Tibial artery (tissue), 4 donors: ENCODE measurements at regions not wholly inside any gene's neighbourhood (a gene's known extent, or its start where the extent isn't known, plus 50 kb on each side); places are given as distances from the start of the nearest gene placed in this dataset.

Experiments used
- DNase-seq, 2 donors: peaks; one replicate each; pipeline ENCODE4 v3.0.0-alpha.2; 2019
- H3K27ac ChIP-seq, 2 donors: fragments of 200-600 bp; sonication (generic) in 1 of 2; 1 replicate in 1 of 2; 2 replicates in 1 of 2; pipeline ENCODE4 v1.5.1; 2018 to 2019; ENCODE audit warnings: mild to moderate bottlenecking in 1 of 2
- H3K27me3 ChIP-seq, 2 donors: fragments of 200-600 bp; sonication (generic) in 1 of 2; one replicate each; pipeline versions ENCODE4 v1.5.1 to v1.6.0; 2016 to 2019
- H3K36me3 ChIP-seq, 3 donors: fragments of 200-600 bp; sonication (generic) in 2 of 3; one replicate each; pipeline ENCODE4 v1.5.1; 2016 to 2019; ENCODE audit warnings: mild to moderate bottlenecking in 2 of 3
- H3K4me1 ChIP-seq, 4 donors: fragments of 200-600 bp; sonication (generic) in 2 of 4; 1 replicate in 3 of 4; 2 replicates in 1 of 4; pipeline ENCODE4 v1.5.1; 2016 to 2019
- H3K4me3 ChIP-seq, 2 donors: fragments of 200-600 bp; sonication (generic) in 1 of 2; 1 replicate in 1 of 2; 2 replicates in 1 of 2; pipeline ENCODE4 v1.5.1; 2018 to 2019; ENCODE audit warnings: mild to moderate bottlenecking in 2 of 2
- H3K9me3 ChIP-seq, 3 donors: fragments of 200-600 bp; sonication (generic) in 1 of 3; one replicate each; pipeline ENCODE4 v1.5.1; 2016 to 2019
- intact Hi-C: fragments of 100-400 bp; cut with DNase I; formaldehyde crosslinking; loops from one replicate; pipeline ENCODE4 v1.15.0; 2023; ENCODE audit warnings: low total_unique reads
- TF ChIP-seq, protein P1 (sequence below), 2 experiments: fragments of 200-600 bp in 1 of 2; fragments of 450-650 bp in 1 of 2; IDR thresholded peaks; one replicate each; pipeline ENCODE4 v1.5.1; 2017 to 2019; ENCODE audit warnings: antibody characterized with exemption in 2 of 2, mild to moderate bottlenecking in 1 of 2, moderate library complexity in 1 of 2

DNA sequence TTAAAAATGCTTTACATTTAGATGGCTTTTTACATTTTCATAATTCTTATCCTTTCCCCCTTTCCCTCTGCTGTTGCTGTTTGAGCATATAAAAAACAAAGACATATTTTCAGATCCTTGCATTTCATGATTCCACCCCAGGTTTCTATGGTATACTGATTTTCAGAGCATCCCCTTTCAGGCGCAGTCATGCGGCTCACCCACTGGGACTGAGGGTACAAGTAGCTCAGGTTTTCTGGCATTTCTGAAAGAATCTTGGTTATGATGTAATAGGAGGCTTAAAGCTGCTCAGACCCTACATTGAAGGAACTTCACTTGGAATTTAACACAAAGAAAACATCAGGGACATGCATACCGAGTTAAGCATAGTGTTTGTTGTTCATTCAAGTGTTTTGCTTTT is 310.8 kb downstream of the ETAA1 start:
- intact Hi-C loops = no loop called here

DNA sequence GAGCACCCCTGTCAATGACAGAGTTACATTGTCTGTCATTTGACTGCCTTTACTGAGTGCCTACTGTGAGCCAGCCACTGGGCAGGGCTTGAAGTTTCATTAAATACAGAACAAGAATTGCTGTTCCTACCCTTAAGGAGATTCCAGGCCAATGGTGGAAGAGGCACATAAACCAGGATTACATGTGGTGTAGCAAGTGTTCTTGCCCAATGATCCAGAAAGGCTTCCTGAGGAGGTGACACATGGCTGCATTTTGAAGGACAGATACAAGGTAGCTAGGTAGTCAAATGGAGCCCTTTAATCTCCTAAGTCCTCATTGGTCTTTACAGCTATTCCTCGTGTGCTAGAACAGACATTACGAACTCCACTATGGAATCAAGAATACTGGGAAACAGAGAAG is 312.7 kb downstream of the ETAA1 start:
- intact Hi-C loops = no loop called here
- TF ChIP-seq, protein P1, sequence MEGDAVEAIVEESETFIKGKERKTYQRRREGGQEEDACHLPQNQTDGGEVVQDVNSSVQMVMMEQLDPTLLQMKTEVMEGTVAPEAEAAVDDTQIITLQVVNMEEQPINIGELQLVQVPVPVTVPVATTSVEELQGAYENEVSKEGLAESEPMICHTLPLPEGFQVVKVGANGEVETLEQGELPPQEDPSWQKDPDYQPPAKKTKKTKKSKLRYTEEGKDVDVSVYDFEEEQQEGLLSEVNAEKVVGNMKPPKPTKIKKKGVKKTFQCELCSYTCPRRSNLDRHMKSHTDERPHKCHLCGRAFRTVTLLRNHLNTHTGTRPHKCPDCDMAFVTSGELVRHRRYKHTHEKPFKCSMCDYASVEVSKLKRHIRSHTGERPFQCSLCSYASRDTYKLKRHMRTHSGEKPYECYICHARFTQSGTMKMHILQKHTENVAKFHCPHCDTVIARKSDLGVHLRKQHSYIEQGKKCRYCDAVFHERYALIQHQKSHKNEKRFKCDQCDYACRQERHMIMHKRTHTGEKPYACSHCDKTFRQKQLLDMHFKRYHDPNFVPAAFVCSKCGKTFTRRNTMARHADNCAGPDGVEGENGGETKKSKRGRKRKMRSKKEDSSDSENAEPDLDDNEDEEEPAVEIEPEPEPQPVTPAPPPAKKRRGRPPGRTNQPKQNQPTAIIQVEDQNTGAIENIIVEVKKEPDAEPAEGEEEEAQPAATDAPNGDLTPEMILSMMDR (IDR thresholded peaks at IDR 0.05) = no peak
- no peaks in the 10 kb centered on the region for H3K4me1 ChIP-seq

More for the DNA sequence above, 310.8 kb downstream of the ETAA1 start:
- no peaks in the 10 kb centered on the region for H3K4me1 ChIP-seq
- no peaks in the 10 kb centered on the region for H3K9me3 ChIP-seq
- no peak overlapping the region for H3K27ac ChIP-seq
- no peak for DNase-seq
- no peak overlapping the region for H3K4me3 ChIP-seq
- H3K27me3 ChIP-seq = no peaks in the 10 kb centered on the region
- TF ChIP-seq, protein P1 (IDR thresholded peaks at IDR 0.05) = no peak
- H3K36me3 ChIP-seq = no peaks in the 10 kb centered on the region

DNA sequence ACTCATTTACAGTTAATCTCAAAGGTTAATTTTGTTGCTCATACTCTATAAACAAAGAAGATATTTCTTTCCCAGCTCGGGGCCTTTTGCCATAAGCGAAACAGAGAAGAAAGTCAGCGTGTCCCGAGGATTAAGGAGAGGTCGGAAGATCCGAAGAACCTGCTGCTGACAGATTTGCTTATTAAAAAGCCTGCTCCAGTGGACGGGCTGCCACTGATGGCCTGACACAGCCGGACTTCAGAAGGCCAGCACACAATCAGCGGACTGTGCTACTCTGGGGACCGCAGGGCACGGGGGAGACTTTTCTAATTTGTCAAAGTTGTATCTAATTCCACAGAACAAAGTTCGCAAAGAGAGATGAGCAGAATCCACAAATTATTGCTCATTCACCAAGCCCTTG is 315.4 kb downstream of the ETAA1 start:
- Histone ChIP-seq H3K4me3 (no peak overlapping the region), H3K27me3 (no peaks in the 10 kb centered on the region), H3K36me3 (no peaks in the 10 kb centered on the region), H3K4me1 (no peaks in the 10 kb centered on the region), H3K9me3 (no peaks in the 10 kb centered on the region), H3K27ac (no peak overlapping the region)
- no peak for DNase-seq
- TF ChIP-seq, protein P1 (IDR thresholded peaks at IDR 0.05) = no peak
- intact Hi-C loops = no loop called here

More for the DNA sequence above, 312.7 kb downstream of the ETAA1 start:
- H3K9me3 ChIP-seq = no peaks in the 10 kb centered on the region
- DNase-seq = no peak
- H3K27ac ChIP-seq = no peak overlapping the region
- no peak overlapping the region for H3K4me3 ChIP-seq
- no peaks in the 10 kb centered on the region for H3K36me3 ChIP-seq
- no peaks in the 10 kb centered on the region for H3K27me3 ChIP-seq

DNA sequence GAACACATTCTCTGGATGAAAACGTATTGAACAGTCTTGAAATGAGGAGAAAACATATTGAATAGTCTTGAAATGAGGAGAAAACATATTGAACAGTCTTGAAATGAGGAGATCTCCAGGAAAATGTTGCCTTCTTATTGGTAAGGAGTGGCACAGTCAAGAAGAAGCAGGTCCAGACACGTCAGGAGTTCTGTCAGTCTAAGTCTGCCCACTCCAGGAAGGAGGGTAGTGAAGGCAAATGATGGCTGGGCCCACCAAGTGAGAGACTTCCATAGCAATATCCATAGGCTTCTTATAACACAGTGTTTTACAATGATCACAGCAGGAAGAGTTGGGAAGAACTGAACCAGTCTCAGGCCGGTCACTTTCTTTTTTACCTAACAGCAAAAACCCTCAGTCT is 316.2 kb downstream of the ETAA1 start:
- TF ChIP-seq, protein P1 (IDR thresholded peaks at IDR 0.05) = no peak
- H3K9me3 ChIP-seq = no peaks in the 10 kb centered on the region
- no peak overlapping the region for H3K4me3 ChIP-seq
- H3K4me1 ChIP-seq = no peaks in the 10 kb centered on the region
- no peak overlapping the region for H3K27ac ChIP-seq
- intact Hi-C loops = no loop called here
- H3K27me3 ChIP-seq = no peaks in the 10 kb centered on the region
- DNase-seq = no peak
- H3K36me3 ChIP-seq = no peaks in the 10 kb centered on the region

DNA sequence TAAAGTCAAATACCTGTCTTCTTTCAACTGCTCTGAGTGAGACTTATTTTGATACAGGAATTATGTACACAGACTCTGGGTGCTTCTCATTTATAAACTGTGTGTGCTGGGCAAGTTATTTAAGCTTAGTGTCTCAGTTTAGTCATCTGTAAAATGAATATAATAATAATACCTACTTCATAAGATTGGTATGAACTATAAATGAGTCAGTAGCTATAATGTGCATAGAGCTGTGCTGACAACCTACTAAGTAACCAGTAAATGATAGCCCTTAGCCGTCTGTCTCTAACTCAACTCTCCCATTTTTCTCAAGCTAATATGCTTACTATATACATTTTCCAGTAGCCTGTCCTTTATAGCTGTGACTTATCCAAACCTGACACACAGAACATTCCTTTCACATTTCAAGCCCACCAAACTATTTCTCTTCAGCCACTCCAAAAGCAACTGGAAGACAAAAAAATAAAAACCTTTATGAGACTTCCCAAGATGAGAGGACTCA is 319.8 kb downstream of the ETAA1 start:
- Histone ChIP-seq H3K9me3 (peaks cover 0 to 5% (median 0%) of the 10 kb centered on the region in 3 donors), H3K27me3 (no peaks in the 10 kb centered on the region), H3K36me3 (no peaks in the 10 kb centered on the region), H3K4me3 (no peak overlapping the region), H3K4me1 (no peaks in the 10 kb centered on the region), H3K27ac (no peak overlapping the region)
- TF ChIP-seq, protein P1 (IDR thresholded peaks at IDR 0.05) = no peak
- intact Hi-C loops = no loop called here
- no peak for DNase-seq

DNA sequence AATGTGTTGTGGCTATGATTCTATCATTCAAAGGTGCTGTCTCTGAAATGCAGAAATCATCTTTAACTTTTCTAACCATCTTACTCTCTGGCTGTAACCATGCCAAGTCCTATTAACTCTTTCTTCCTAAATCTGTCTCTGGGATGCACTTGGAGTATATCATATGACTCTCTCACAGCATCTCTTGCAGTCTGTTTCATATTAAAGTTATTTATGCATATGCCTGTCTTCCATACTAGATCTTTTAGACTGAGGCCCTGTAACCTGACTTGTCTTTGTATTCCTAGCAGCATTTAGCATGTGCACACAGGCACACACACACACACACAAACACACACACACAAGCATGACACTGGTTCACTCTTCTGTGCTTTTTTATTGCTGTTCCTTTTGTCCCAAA is 320.6 kb downstream of the ETAA1 start:
- intact Hi-C loops = no loop called here
- TF ChIP-seq, protein P1 (IDR thresholded peaks at IDR 0.05) = no peak
- Histone ChIP-seq H3K36me3 (no peaks in the 10 kb centered on the region), H3K9me3 (peaks cover 0 to 5% (median 0%) of the 10 kb centered on the region in 3 donors), H3K4me3 (no peak overlapping the region), H3K27me3 (no peaks in the 10 kb centered on the region), H3K27ac (no peak overlapping the region), H3K4me1 (no peaks in the 10 kb centered on the region)
- no peak for DNase-seq
